IMR-90 (cell line): ENCODE measurements at regions not wholly inside any gene's neighbourhood (a gene's known extent, or its start where the extent isn't known, plus 50 kb on each side); places are given as distances from the start of the nearest gene placed in this dataset.

Source experiments
- ATAC-seq: fragments of 200-7000 bp; cut with Tn5 transposase; 2 replicates; pipeline ENCODE4 v1.9.1; 2020; ENCODE audit warnings: low read depth, mild to moderate bottlenecking, moderate library complexity
- BruUV-seq: library from RNA; stranded (reverse); fragments of 400-500 nt; replicated peaks from 2 replicates; lab custom pipeline; 2021; lab: Mats Ljungman, UMichigan
- CTCF ChIA-PET: fragments of 300-600 bp; formaldehyde crosslinking; extraction: SDS; loops from one replicate; lab custom pipeline; 2021; ENCODE audit warnings: antibody characterized with exemption; lab: Yijun Ruan, JAX
- POLR2A ChIA-PET: fragments of 300-600 bp; sonication (Branson Sonifier 250); formaldehyde crosslinking; loops from one replicate; lab custom pipeline; 2022; ENCODE audit warnings: antibody characterized with exemption; ENCODE audit not compliant: unreplicated experiment; lab: Charles Lee
- DNase-seq: peaks from one replicate; pipeline ENCODE4 v3.0.0; 2013
- H2AFZ ChIP-seq: replicated peaks from 2 replicates; pipeline ENCODE3; 2013; ENCODE audit warnings: low read length, mild to moderate bottlenecking; ENCODE audit not compliant: poor library complexity
- H2AK5ac ChIP-seq: 2 replicates; pipeline ENCODE4 v1.6.1; 2013; ENCODE audit warnings: low read depth, low read length, inconsistent platforms
- H2AK9ac ChIP-seq: replicated peaks from 2 replicates; pipeline ENCODE3; 2013; ENCODE audit warnings: mild to moderate bottlenecking, low read depth, low read length, moderate library complexity; ENCODE audit not compliant: poor library complexity
- H2BK120ac ChIP-seq: 2 replicates; pipeline ENCODE4 v1.6.1; 2013; ENCODE audit warnings: low read depth, low read length, inconsistent platforms
- H2BK15ac ChIP-seq: 3 replicates; pipeline ENCODE4 v1.6.1; 2013; ENCODE audit warnings: low read depth, low read length, inconsistent platforms
- H2BK20ac ChIP-seq: 2 replicates; pipeline ENCODE4 v1.6.1; 2013; ENCODE audit warnings: low read depth, mild to moderate bottlenecking, inconsistent platforms, low read length, moderate library complexity
- H2BK5ac ChIP-seq: 2 replicates; pipeline ENCODE4 v1.6.1; 2013; ENCODE audit warnings: mild to moderate bottlenecking, low read depth, low read length, inconsistent platforms; ENCODE audit not compliant: poor library complexity, severe bottlenecking
- H3K14ac ChIP-seq: replicated peaks from 2 replicates; pipeline ENCODE4 v1.6.1; 2013; ENCODE audit warnings: low read depth, low read length, inconsistent platforms
- H3K18ac ChIP-seq: 2 replicates; pipeline ENCODE4 v1.6.1; 2013; ENCODE audit warnings: low read depth, low read length, control low read depth
- H3K23ac ChIP-seq: 2 replicates; pipeline ENCODE4 v1.6.1; 2013; ENCODE audit warnings: low read depth, low read length, inconsistent platforms
- H3K27ac ChIP-seq: 2 replicates; pipeline ENCODE4 v1.5.1; 2013; ENCODE audit warnings: mild to moderate bottlenecking, control low read depth, low read length; ENCODE audit not compliant: insufficient read depth
- H3K27me3 ChIP-seq: 2 replicates; pipeline ENCODE4 v1.6.1; 2013; ENCODE audit warnings: low read length; ENCODE audit not compliant: control insufficient read depth, insufficient read depth
- H3K36me3 ChIP-seq: 2 replicates; pipeline ENCODE4 v1.6.1; 2013; ENCODE audit warnings: low read length, mixed read lengths; ENCODE audit not compliant: control insufficient read depth, insufficient read depth
- H3K4ac ChIP-seq: 2 replicates; pipeline ENCODE4 v1.6.1; 2013; ENCODE audit warnings: low read depth, low read length, inconsistent platforms
- H3K4me1 ChIP-seq: 2 replicates; pipeline ENCODE4 v1.6.1; 2013; ENCODE audit warnings: low read length, mixed read lengths; ENCODE audit not compliant: control insufficient read depth, insufficient read depth
- H3K4me2 ChIP-seq: 2 replicates; pipeline ENCODE4 v1.6.1; 2013; ENCODE audit warnings: low read depth, mild to moderate bottlenecking, control low read depth, low read length, moderate library complexity
- H3K4me3 ChIP-seq: 2 replicates; pipeline ENCODE4 v1.5.1; 2013; ENCODE audit warnings: low read depth, mild to moderate bottlenecking, control low read depth, low read length, moderate library complexity; ENCODE audit not compliant: insufficient read depth
- H3K56ac ChIP-seq: 2 replicates; pipeline ENCODE4 v1.6.1; 2013; ENCODE audit warnings: low read length, inconsistent platforms; ENCODE audit not compliant: insufficient read depth; ENCODE audit errors: extremely low read depth
- H3K79me1 ChIP-seq, 2 experiments: 2 replicates each; pipeline ENCODE4 v1.6.1; 2013; ENCODE audit warnings: low read length in 2 of 2, inconsistent platforms in 1 of 2, low read depth in 1 of 2
- H3K9ac ChIP-seq: 2 replicates; pipeline ENCODE4 v1.6.1; 2013; ENCODE audit warnings: low read depth, low read length, control low read depth
- H3K9me1 ChIP-seq: 2 replicates; pipeline ENCODE4 v1.6.1; 2013; ENCODE audit warnings: low read length, inconsistent platforms; ENCODE audit not compliant: insufficient read depth
- H3K9me3 ChIP-seq: 2 replicates; pipeline ENCODE4 v1.6.1; 2013; ENCODE audit warnings: low read length; ENCODE audit not compliant: control insufficient read depth, insufficient read depth
- H4K20me1 ChIP-seq: 2 replicates; pipeline ENCODE4 v1.6.1; 2013; ENCODE audit warnings: low read length, inconsistent platforms; ENCODE audit not compliant: insufficient read depth
- H4K5ac ChIP-seq: 2 replicates; pipeline ENCODE4 v1.6.1; 2013; ENCODE audit warnings: mild to moderate bottlenecking, low read depth, low read length, control low read depth
- H4K8ac ChIP-seq, 2 experiments: 2 replicates each; pipeline ENCODE4 v1.6.1; 2013; ENCODE audit warnings: low read depth in 2 of 2, low read length in 2 of 2, control low read depth in 1 of 2, inconsistent platforms in 1 of 2
- H4K91ac ChIP-seq: 2 replicates; pipeline ENCODE4 v1.6.1; 2013; ENCODE audit warnings: low read depth, low read length, inconsistent platforms; ENCODE audit not compliant: insufficient read depth
- BHLHE40 ChIP-seq: fragments of 150-350 bp; IDR thresholded peaks from 2 replicates; pipeline ENCODE4 v1.6.1; 2016; ENCODE audit warnings: mild to moderate bottlenecking, low read depth, low read length
- CHD1 ChIP-seq: IDR thresholded peaks from 2 replicates; pipeline ENCODE4 v1.6.1; 2012; ENCODE audit warnings: low read depth, low read length, improper control_type of control experiment
- FOS ChIP-seq: fragments of 150-350 bp; IDR thresholded peaks from 2 replicates; pipeline ENCODE4 v1.6.1; 2016; ENCODE audit warnings: low read depth, low read length
- MAZ ChIP-seq: IDR thresholded peaks from 2 replicates; pipeline ENCODE4 v1.6.1; 2012; ENCODE audit warnings: low read depth, mild to moderate bottlenecking, low read length, improper control_type of control experiment, moderate library complexity, borderline replicate concordance
- MXI1 ChIP-seq: IDR thresholded peaks from 2 replicates; pipeline ENCODE4 v1.6.1; 2012; ENCODE audit warnings: low read depth, mild to moderate bottlenecking, low read length, moderate library complexity, borderline replicate concordance
- NFE2L2 ChIP-seq: fragments of 150-350 bp; IDR thresholded peaks from 2 replicates; pipeline ENCODE4 v1.6.1; 2016; ENCODE audit warnings: low read depth, mild to moderate bottlenecking, low read length
- POLR2A ChIP-seq: IDR thresholded peaks from 2 replicates; pipeline ENCODE4 v1.6.1; 2012; ENCODE audit warnings: mild to moderate bottlenecking, low read depth, low read length
- RAD21 ChIP-seq: IDR thresholded peaks from 2 replicates; pipeline ENCODE4 v1.6.1; 2012; ENCODE audit warnings: low read length, improper control_type of control experiment
- RFX5 ChIP-seq: IDR thresholded peaks from 2 replicates; pipeline ENCODE4 v1.8.0; 2012; ENCODE audit warnings: low read depth, mild to moderate bottlenecking, low read length, moderate library complexity
- SMC3 ChIP-seq: fragments of 150-350 bp; IDR thresholded peaks from 2 replicates; pipeline ENCODE4 v1.6.1; 2016; ENCODE audit warnings: low read depth, mild to moderate bottlenecking, antibody characterized with exemption, low read length, moderate library complexity
- WGBS, 2 experiments: methylation state at CpG; one replicate each; pipeline versions ENCODE4 v1.1.5 to v1.1.7; 2013; ENCODE audit warnings: missing lambda C conversion rate in 2 of 2; ENCODE audit not compliant: insufficient read length in 1 of 2; ENCODE audit errors: extremely low coverage in 2 of 2; 5-methylcytosine and 5-hydroxymethylcytosine counted together
- dilution Hi-C: fragments of 300-500 bp; cut with HindIII; formaldehyde crosslinking; loops from one replicate; pipeline ENCODE4 v1.14.3; 2018; ENCODE audit warnings: low sequenced_read_pairs; ENCODE audit not compliant: unreplicated experiment
- in situ Hi-C: fragments of 300-500 bp; cut with MboI; formaldehyde crosslinking; loops from 3 replicates; pipeline ENCODE4 v1.14.3; 2019; ENCODE audit warnings: low sequenced_read_pairs, inconsistent platforms, mixed read lengths
- intact Hi-C: fragments of 100-400 bp; cut with micrococcal nuclease; formaldehyde crosslinking; loops from 2 replicates; pipeline ENCODE4 v1.10.0; 2022
- TF ChIP-seq, protein P1 (sequence below): fragments of 150-350 bp; IDR thresholded peaks from 2 replicates; pipeline ENCODE4 v1.6.1; 2016; ENCODE audit warnings: low read depth, mild to moderate bottlenecking, low read length, moderate library complexity, borderline replicate concordance
- TF ChIP-seq, protein P2 (sequence below): fragments of 150-350 bp; IDR thresholded peaks from 2 replicates; pipeline ENCODE4 v1.6.1; 2017; ENCODE audit warnings: mild to moderate bottlenecking, antibody characterized with exemption, low read length, low read depth

DNA sequence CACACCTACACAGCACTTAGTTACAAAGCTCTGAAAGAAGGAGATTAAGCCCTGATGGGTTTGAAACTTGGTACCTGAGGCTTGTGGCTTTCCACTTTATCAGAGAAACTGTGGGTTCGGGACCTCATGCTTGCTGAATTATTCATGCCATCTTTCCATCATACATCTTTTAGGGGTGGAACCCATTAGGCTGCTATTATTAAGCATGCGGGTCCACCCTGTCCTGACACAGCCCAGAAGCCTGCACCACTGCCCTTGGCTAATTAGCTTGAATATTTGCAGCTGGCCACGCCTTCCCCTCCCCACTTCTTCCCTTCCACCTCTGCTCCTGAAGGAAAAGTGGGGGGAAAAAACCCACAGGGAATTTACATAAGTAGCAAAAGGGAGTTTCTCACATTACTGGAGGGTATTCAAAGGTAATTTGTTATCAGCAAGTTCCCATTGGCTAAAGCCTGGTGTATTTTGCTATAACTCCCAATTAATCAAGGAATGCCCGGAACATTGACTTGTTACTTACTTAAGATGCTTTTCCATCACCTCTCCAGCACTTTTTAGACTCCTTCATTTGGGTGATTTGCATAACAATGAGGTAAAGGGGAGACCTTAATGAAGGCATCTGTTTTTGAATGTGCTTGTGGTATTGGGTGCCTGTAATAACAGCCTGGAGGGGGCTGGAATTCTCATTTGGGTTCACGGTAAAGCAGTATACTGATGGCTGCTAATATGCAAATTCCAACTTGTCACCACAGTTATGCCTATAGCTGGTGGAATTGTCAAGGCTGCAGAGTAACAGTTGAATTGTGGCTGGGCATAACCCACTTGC, 231.7 kb upstream of the GATB start:
- no peak overlapping the region for H4K91ac ChIP-seq
- H3K4me3 ChIP-seq: no peak overlapping the region
- no peak overlapping the region for H4K8ac ChIP-seq
- H3K9me1 ChIP-seq: no peaks in the 10 kb centered on the region
- in situ Hi-C loops: no loop called here
- CTCF ChIA-PET: no interaction called here
- no peak overlapping the region for H2BK15ac ChIP-seq
- no peak overlapping the region for H3K4ac ChIP-seq
- peaks cover 3% of the 10 kb centered on the region; the same call in 1 of the 2 replicates for H3K4me1 ChIP-seq
- BruUV-seq: no TSS peak
- H2AK9ac ChIP-seq: no peak overlapping the region
- H2AFZ ChIP-seq: no peak overlapping the region
- no peak overlapping the region for H3K4me2 ChIP-seq
- H2BK120ac ChIP-seq: no peak overlapping the region
- H3K14ac ChIP-seq: no peak overlapping the region
- dilution Hi-C loops: no loop called here
- H3K23ac ChIP-seq: no peak overlapping the region
- no peak overlapping the region for H3K27ac ChIP-seq
- no peaks in the 10 kb centered on the region for H3K79me1 ChIP-seq
- no CpG with 5 or more reads among the region's 5 CpGs for WGBS, 2 experiments
- POLR2A ChIA-PET: no interaction called here
- no peaks in the 10 kb centered on the region for H3K9me3 ChIP-seq
- H3K18ac ChIP-seq: no peak overlapping the region
- no peak overlapping the region for H3K56ac ChIP-seq
- ATAC-seq (no peak), DNase-seq (no peak)
- no peak overlapping the region for H2AK5ac ChIP-seq
- intact Hi-C loops: no loop called here
- no peak overlapping the region for H2BK20ac ChIP-seq
- TF ChIP-seq, protein P1, sequence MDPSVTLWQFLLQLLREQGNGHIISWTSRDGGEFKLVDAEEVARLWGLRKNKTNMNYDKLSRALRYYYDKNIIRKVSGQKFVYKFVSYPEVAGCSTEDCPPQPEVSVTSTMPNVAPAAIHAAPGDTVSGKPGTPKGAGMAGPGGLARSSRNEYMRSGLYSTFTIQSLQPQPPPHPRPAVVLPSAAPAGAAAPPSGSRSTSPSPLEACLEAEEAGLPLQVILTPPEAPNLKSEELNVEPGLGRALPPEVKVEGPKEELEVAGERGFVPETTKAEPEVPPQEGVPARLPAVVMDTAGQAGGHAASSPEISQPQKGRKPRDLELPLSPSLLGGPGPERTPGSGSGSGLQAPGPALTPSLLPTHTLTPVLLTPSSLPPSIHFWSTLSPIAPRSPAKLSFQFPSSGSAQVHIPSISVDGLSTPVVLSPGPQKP: no peak
- no peak for TF ChIP-seq POLR2A
- TF ChIP-seq SMC3: no peak
- TF ChIP-seq FOS: no peak
- TF ChIP-seq NFE2L2: no peak
- TF ChIP-seq MXI1: no peak
- no peak for TF ChIP-seq RFX5
- TF ChIP-seq, protein P2, sequence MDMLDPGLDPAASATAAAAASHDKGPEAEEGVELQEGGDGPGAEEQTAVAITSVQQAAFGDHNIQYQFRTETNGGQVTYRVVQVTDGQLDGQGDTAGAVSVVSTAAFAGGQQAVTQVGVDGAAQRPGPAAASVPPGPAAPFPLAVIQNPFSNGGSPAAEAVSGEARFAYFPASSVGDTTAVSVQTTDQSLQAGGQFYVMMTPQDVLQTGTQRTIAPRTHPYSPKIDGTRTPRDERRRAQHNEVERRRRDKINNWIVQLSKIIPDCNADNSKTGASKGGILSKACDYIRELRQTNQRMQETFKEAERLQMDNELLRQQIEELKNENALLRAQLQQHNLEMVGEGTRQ: no peak
- TF ChIP-seq MAZ: no peak
- no peak for TF ChIP-seq CHD1
- TF ChIP-seq RAD21: no peak
- TF ChIP-seq BHLHE40: no peak
- H3K9ac ChIP-seq: no peak overlapping the region
- no peaks in the 10 kb centered on the region for H4K20me1 ChIP-seq
- H2BK5ac ChIP-seq: no peak overlapping the region
- H3K36me3 ChIP-seq: no peaks in the 10 kb centered on the region
- H4K5ac ChIP-seq: no peak overlapping the region
- no peaks in the 10 kb centered on the region for H3K27me3 ChIP-seq
